H9 (cell line): ENCODE measurements at regions not wholly inside any gene's neighbourhood (a gene's known extent, or its start where the extent isn't known, plus 50 kb on each side); places are given as distances from the start of the nearest gene placed in this dataset.
"Not testable (repeated sequence)": the region's sequence is repeated elsewhere in the genome, so short reads cannot be mapped to it uniquely, and the experiment has no call there.

ENCODE experiments used
- DNase-seq: peaks from one replicate; pipeline ENCODE4 v3.0.0-alpha.2; 2017
- H2AFZ ChIP-seq: one replicate; pipeline ENCODE4 v1.6.1; 2013; ENCODE audit warnings: mild to moderate bottlenecking, low read length, control low read depth, moderate library complexity
- H2AK5ac ChIP-seq: 2 replicates; pipeline ENCODE4 v1.6.1; 2013; ENCODE audit warnings: low read length, control low read depth, mixed read lengths; ENCODE audit not compliant: insufficient read length
- H2BK120ac ChIP-seq: one replicate; pipeline ENCODE4 v1.6.1; 2013; ENCODE audit warnings: low read depth, mild to moderate bottlenecking, low read length, control low read depth, inconsistent platforms; ENCODE audit not compliant: poor library complexity, severe bottlenecking
- H2BK12ac ChIP-seq: 2 replicates; pipeline ENCODE4 v1.6.1; 2013; ENCODE audit warnings: low read length, control low read depth, mixed read lengths, low read depth; ENCODE audit not compliant: insufficient read length
- H2BK15ac ChIP-seq: 2 replicates; pipeline ENCODE4 v1.6.1; 2013; ENCODE audit warnings: low read depth, low read length, control low read depth
- H2BK20ac ChIP-seq: one replicate; pipeline ENCODE4 v1.6.1; 2013; ENCODE audit warnings: low read depth, mild to moderate bottlenecking, low read length, control low read depth, inconsistent platforms; ENCODE audit not compliant: poor library complexity, severe bottlenecking
- H2BK5ac ChIP-seq: 2 replicates; pipeline ENCODE4 v1.6.1; 2013; ENCODE audit warnings: low read length, control low read depth, mixed read lengths; ENCODE audit not compliant: insufficient read length
- H3K14ac ChIP-seq: 2 replicates; pipeline ENCODE4 v1.6.1; 2013; ENCODE audit warnings: low read length, control low read depth; ENCODE audit not compliant: insufficient read depth
- H3K18ac ChIP-seq: 2 replicates; pipeline ENCODE4 v1.6.1; 2013; ENCODE audit warnings: low read depth, mild to moderate bottlenecking, mixed read lengths, low read length, control low read depth; ENCODE audit not compliant: insufficient read length
- H3K23ac ChIP-seq: 2 replicates; pipeline ENCODE4 v1.6.1; 2013; ENCODE audit warnings: low read length, control low read depth, mixed read lengths, low read depth; ENCODE audit not compliant: insufficient read length
- H3K23me2 ChIP-seq: 2 replicates; pipeline ENCODE4 v1.6.1; 2013; ENCODE audit warnings: low read depth, mild to moderate bottlenecking, mixed read lengths, low read length, control low read depth; ENCODE audit not compliant: insufficient read length, poor library complexity, severe bottlenecking
- H3K27ac ChIP-seq: 2 replicates; pipeline ENCODE4 v1.5.1; 2013; ENCODE audit warnings: low read length, control low read depth, mixed read lengths, low read depth; ENCODE audit not compliant: insufficient read length
- H3K27me3 ChIP-seq: 2 replicates; pipeline ENCODE4 v1.6.1; 2013; ENCODE audit warnings: low read length, control low read depth, inconsistent platforms; ENCODE audit not compliant: insufficient read depth
- H3K4ac ChIP-seq: 2 replicates; pipeline ENCODE4 v1.6.1; 2013; ENCODE audit warnings: low read depth, mild to moderate bottlenecking, control low read depth, inconsistent platforms, low read length, moderate library complexity
- H3K4me1 ChIP-seq: 2 replicates; pipeline ENCODE4 v1.6.1; 2013; ENCODE audit warnings: low read length, control low read depth, inconsistent platforms; ENCODE audit not compliant: insufficient read depth
- H3K4me2 ChIP-seq: 2 replicates; pipeline ENCODE4 v1.6.1; 2013; ENCODE audit warnings: low read length, control low read depth, mixed read lengths; ENCODE audit not compliant: insufficient read length, insufficient read depth
- H3K56ac ChIP-seq: 2 replicates; pipeline ENCODE4 v1.6.1; 2013; ENCODE audit warnings: low read depth, mild to moderate bottlenecking, mixed read lengths, low read length, control low read depth; ENCODE audit not compliant: insufficient read length
- H3K79me1 ChIP-seq: 2 replicates; pipeline ENCODE4 v1.6.1; 2013; ENCODE audit warnings: low read depth, mild to moderate bottlenecking, moderate library complexity, low read length, control low read depth, inconsistent platforms; ENCODE audit not compliant: insufficient read depth, poor library complexity, severe bottlenecking
- H3K79me2 ChIP-seq: 2 replicates; pipeline ENCODE4 v1.6.1; 2013; ENCODE audit warnings: low read length, control low read depth, inconsistent platforms; ENCODE audit not compliant: insufficient read depth
- H3K9ac ChIP-seq: 2 replicates; pipeline ENCODE4 v1.6.1; 2013; ENCODE audit warnings: low read length, control low read depth, mixed read lengths; ENCODE audit not compliant: insufficient read length; ENCODE audit errors: extremely low read depth
- H3K9me3 ChIP-seq: one replicate; pipeline ENCODE4 v1.6.1; 2013; ENCODE audit warnings: low read depth, low read length, inconsistent platforms; ENCODE audit not compliant: control insufficient read depth
- H3T11ph ChIP-seq: one replicate; pipeline ENCODE4 v1.6.1; 2013; ENCODE audit warnings: mild to moderate bottlenecking, low read length, control low read depth, inconsistent platforms
- H4K20me1 ChIP-seq: one replicate; pipeline ENCODE4 v1.6.1; 2013; ENCODE audit not compliant: control insufficient read depth, insufficient read length, insufficient read depth
- H4K5ac ChIP-seq: 2 replicates; pipeline ENCODE4 v1.6.1; 2013; ENCODE audit warnings: low read depth, mild to moderate bottlenecking, mixed read lengths, low read length, control low read depth; ENCODE audit not compliant: insufficient read length
- H4K8ac ChIP-seq: replicated peaks from 2 replicates; pipeline ENCODE4 v1.6.1; 2013; ENCODE audit warnings: low read length, control low read depth, mixed read lengths, low read depth; ENCODE audit not compliant: insufficient read length
- H4K91ac ChIP-seq: 2 replicates; pipeline ENCODE4 v1.6.1; 2013; ENCODE audit warnings: low read depth, mild to moderate bottlenecking, moderate library complexity, mixed read lengths, low read length, control low read depth; ENCODE audit not compliant: insufficient read length
- H3K27ac Mint-ChIP-seq, 3 experiments: 2 replicates in 2 of 3; 3 replicates in 1 of 3; pipeline ENCODE4 v1.8.0; 2020 to 2021; ENCODE audit warnings: mixed read lengths in 3 of 3, mild to moderate bottlenecking in 1 of 3, moderate library complexity in 1 of 3
- H3K27me3 Mint-ChIP-seq: 2 replicates; pipeline ENCODE4 v1.8.0; 2021; ENCODE audit warnings: low read depth, mild to moderate bottlenecking, moderate library complexity, mixed read lengths
- H3K36me3 Mint-ChIP-seq, 3 experiments: 2 replicates in 2 of 3; 3 replicates in 1 of 3; pipeline ENCODE4 v1.8.0; 2020 to 2021; ENCODE audit warnings: low read depth in 3 of 3, mixed read lengths in 3 of 3; ENCODE audit not compliant: insufficient read depth in 1 of 3
- H3K4me1 Mint-ChIP-seq, 2 experiments: 2 replicates each; pipeline ENCODE4 v1.8.0; 2020; ENCODE audit warnings: mixed read lengths in 2 of 2
- H3K4me3 Mint-ChIP-seq, 2 experiments: 2 replicates in 1 of 2; 3 replicates in 1 of 2; pipeline ENCODE4 v1.8.0; 2020 to 2021; ENCODE audit warnings: mild to moderate bottlenecking in 2 of 2, mixed read lengths in 2 of 2, moderate library complexity in 1 of 2
- H3K9me3 Mint-ChIP-seq, 2 experiments: 2 replicates in 1 of 2; 3 replicates in 1 of 2; pipeline ENCODE4 v1.8.0; 2020; ENCODE audit warnings: mild to moderate bottlenecking in 2 of 2, mixed read lengths in 2 of 2, moderate library complexity in 1 of 2
- WGBS: extraction: QIAGEN DNeasy Blood & Tissue Kit; methylation state at CpG from one replicate; pipeline ENCODE4 v1.1.7; 2013; ENCODE audit warnings: missing lambda C conversion rate, low lambda C conversion rate, mixed read lengths; ENCODE audit not compliant: insufficient read length; ENCODE audit errors: extremely low coverage; 5-methylcytosine and 5-hydroxymethylcytosine counted together
- TF ChIP-seq, protein P1 (sequence below): fragments of 200-600 bp; sonication (generic); conservative IDR thresholded peaks from 3 replicates; pipeline ENCODE4 v1.8.0; 2021; ENCODE audit warnings: antibody characterized with exemption, mild to moderate bottlenecking

DNA sequence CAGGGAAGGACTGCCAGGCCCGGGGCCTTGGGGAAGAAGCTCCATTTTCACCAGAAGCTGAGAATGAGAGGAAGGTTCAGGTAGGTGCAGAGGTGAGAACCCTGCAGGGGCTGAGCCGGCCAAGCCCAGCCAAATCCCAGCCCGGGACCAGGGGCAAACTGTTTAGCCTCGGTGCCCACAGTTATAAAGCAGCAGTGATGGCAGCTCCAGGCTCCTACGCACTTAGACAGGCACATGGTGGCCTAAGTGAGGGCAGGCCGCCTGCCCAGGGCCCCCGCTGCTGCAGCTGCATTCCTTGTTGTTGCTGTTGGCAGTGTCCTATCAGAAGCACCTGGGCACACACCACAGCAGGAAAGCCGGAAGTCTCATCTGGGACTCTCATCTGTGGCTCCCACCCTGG lies 159.9 kb upstream of the FOXD4L5 start:
- Histone ChIP-seq H3K18ac (no peak overlapping the region), H4K20me1 (no peaks in the 10 kb centered on the region), H3K4me1 (no peaks in the 10 kb centered on the region), H3K23ac (no peak overlapping the region), H3K56ac (no peak overlapping the region), H3T11ph (no peak overlapping the region), H3K14ac (no peak overlapping the region), H3K4ac (no peak overlapping the region), H3K4me2 (no peak overlapping the region), H4K8ac (no peak overlapping the region), H2AFZ (no peak overlapping the region), H3K27me3 (no peaks in the 10 kb centered on the region), H2BK20ac (no peak overlapping the region), H3K79me1 (no peaks in the 10 kb centered on the region), H4K5ac (no peak overlapping the region), H3K27ac (no peak overlapping the region), H2BK15ac (no peak overlapping the region), H2BK12ac (no peak overlapping the region), H2BK120ac (no peak overlapping the region), H2BK5ac (no peak overlapping the region), H4K91ac (no peak overlapping the region), H3K79me2 (no peaks in the 10 kb centered on the region), H3K23me2 (no peaks in the 10 kb centered on the region), H3K9me3 (peaks cover 48% of the 10 kb centered on the region), H3K9ac (no peak overlapping the region), H2AK5ac (no peak overlapping the region)
- Mint-ChIP-seq H3K4me3 (no peak overlapping the region), H3K27me3 (peaks cover 2% of the 10 kb centered on the region), H3K4me1 (no peaks in the 10 kb centered on the region), H3K27ac (no peak overlapping the region), H3K36me3 (peaks cover 3 to 21% (median 15%) of the 10 kb centered on the region in 3 experiments; a peak in 6 of 7 replicates), H3K9me3 (peaks cover 74 to 79% of the 10 kb centered on the region in 2 experiments)
- TF ChIP-seq, protein P1, sequence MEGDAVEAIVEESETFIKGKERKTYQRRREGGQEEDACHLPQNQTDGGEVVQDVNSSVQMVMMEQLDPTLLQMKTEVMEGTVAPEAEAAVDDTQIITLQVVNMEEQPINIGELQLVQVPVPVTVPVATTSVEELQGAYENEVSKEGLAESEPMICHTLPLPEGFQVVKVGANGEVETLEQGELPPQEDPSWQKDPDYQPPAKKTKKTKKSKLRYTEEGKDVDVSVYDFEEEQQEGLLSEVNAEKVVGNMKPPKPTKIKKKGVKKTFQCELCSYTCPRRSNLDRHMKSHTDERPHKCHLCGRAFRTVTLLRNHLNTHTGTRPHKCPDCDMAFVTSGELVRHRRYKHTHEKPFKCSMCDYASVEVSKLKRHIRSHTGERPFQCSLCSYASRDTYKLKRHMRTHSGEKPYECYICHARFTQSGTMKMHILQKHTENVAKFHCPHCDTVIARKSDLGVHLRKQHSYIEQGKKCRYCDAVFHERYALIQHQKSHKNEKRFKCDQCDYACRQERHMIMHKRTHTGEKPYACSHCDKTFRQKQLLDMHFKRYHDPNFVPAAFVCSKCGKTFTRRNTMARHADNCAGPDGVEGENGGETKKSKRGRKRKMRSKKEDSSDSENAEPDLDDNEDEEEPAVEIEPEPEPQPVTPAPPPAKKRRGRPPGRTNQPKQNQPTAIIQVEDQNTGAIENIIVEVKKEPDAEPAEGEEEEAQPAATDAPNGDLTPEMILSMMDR = no peak
- DNase-seq = no peak
- WGBS = no CpG with 5 or more reads among the region's 8 CpGs

DNA sequence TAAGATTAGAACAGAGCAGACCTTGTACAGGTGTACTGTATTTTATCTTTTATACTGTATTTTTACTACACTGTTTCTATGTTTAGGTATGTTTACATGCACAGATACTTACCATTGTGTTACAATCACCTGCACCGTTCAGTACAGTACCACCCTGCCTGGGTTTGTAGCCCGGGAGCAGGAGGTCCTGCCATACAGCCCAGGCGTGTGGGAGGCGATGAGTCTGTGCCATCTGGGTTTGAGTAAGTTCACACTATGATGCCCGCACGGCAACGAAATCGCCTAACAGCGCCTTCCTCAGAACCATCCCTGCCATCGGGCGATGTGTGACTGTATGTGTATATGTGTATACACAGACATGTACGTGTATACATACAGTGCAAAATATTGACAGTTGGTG lies 157.1 kb upstream of the FOXD4L5 start:
- H3K4me2 ChIP-seq, H3K79me1 ChIP-seq, H4K91ac ChIP-seq, H2BK15ac ChIP-seq, DNase-seq, H3K27ac ChIP-seq, H3K56ac ChIP-seq, H2BK120ac ChIP-seq, H2BK20ac ChIP-seq, H3K4me3 Mint-ChIP-seq, H2AK5ac ChIP-seq, H3K9ac ChIP-seq, H4K5ac ChIP-seq, H3K14ac ChIP-seq, H3T11ph ChIP-seq, H2BK5ac ChIP-seq, H2BK12ac ChIP-seq, H3K4ac ChIP-seq, H3K27ac Mint-ChIP-seq, H3K27me3 Mint-ChIP-seq, H3K4me1 Mint-ChIP-seq, H3K4me1 ChIP-seq, H3K79me2 ChIP-seq, H2AFZ ChIP-seq, H3K23ac ChIP-seq, H3K23me2 ChIP-seq, H3K18ac ChIP-seq, H4K20me1 ChIP-seq, H4K8ac ChIP-seq, H3K27me3 ChIP-seq: not testable (repeated sequence)
- no CpG with 5 or more reads among the region's 12 CpGs for WGBS
- H3K36me3 Mint-ChIP-seq = peaks cover 9 to 18% (median 13%) of the 10 kb centered on the region in 3 experiments
- H3K9me3 Mint-ChIP-seq = peaks cover 73 to 76% of the 10 kb centered on the region in 2 experiments
- H3K9me3 ChIP-seq = peaks cover 34% of the 10 kb centered on the region
